Gastrocnemius medialis (tissue), 4 donors: ENCODE measurements at regions not wholly inside any gene's neighbourhood (a gene's known extent, or its start where the extent isn't known, plus 50 kb on each side); places are given as distances from the start of the nearest gene placed in this dataset.

ENCODE experiments used
- POLR2A ChIP-seq, 2 donors: fragments of 450-650 bp; IDR thresholded peaks; one replicate each; pipeline ENCODE4 v1.6.1; 2017; ENCODE audit warnings: antibody characterized with exemption in 2 of 2, mild to moderate bottlenecking in 2 of 2, moderate library complexity in 2 of 2
- TF ChIP-seq, protein P1 (sequence below), 5 experiments: fragments of 450-650 bp in 3 of 5; fragments of 200-600 bp in 2 of 5; sonication (generic) in 2 of 5; IDR thresholded peaks in 4 of 5; conservative IDR thresholded peaks in 1 of 5; 1 replicate in 4 of 5; 2 replicates in 1 of 5; pipeline ENCODE4 v1.5.1; 2016 to 2019; ENCODE audit warnings: antibody characterized with exemption in 5 of 5, mild to moderate bottlenecking in 3 of 5, moderate library complexity in 3 of 5

DNA sequence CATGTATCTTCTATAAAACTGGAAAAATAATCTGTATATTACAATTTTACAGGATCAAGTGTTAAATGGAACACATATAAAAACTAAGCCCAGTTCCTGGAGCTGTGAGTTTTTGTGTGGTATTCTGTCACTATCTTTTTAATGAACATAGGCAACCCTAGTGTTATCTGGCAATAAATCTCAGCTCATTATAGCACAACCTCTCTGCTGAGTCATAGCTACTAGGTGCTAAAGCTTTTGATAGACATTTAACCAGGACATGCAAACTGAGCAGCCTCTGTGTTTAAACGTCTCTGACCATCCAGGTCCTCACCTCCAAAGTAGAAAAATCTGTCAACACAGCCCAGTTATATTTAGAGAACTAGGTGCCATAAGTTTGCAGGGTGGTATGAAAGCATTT, 91.0 kb upstream of the CARD18 start:
- TF ChIP-seq POLR2A (IDR thresholded peaks at IDR 0.05), result no peak
- TF ChIP-seq, protein P1, sequence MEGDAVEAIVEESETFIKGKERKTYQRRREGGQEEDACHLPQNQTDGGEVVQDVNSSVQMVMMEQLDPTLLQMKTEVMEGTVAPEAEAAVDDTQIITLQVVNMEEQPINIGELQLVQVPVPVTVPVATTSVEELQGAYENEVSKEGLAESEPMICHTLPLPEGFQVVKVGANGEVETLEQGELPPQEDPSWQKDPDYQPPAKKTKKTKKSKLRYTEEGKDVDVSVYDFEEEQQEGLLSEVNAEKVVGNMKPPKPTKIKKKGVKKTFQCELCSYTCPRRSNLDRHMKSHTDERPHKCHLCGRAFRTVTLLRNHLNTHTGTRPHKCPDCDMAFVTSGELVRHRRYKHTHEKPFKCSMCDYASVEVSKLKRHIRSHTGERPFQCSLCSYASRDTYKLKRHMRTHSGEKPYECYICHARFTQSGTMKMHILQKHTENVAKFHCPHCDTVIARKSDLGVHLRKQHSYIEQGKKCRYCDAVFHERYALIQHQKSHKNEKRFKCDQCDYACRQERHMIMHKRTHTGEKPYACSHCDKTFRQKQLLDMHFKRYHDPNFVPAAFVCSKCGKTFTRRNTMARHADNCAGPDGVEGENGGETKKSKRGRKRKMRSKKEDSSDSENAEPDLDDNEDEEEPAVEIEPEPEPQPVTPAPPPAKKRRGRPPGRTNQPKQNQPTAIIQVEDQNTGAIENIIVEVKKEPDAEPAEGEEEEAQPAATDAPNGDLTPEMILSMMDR (IDR thresholded peaks at IDR 0.05 in 4 of 5, conservative IDR thresholded peaks at IDR 0.05 in 1 of 5), result no peak
